NCI-H1694 treated with DMSO at 0.1 percent for 48 hours (cell line): ENCODE measurements at regions not wholly inside any gene's neighbourhood (a gene's known extent, or its start where the extent isn't known, plus 50 kb on each side); places are given as distances from the start of the nearest gene placed in this dataset.
"Not testable (repeated sequence)": the region's sequence is repeated elsewhere in the genome, so short reads cannot be mapped to it uniquely, and the experiment has no call there.

Source experiments
- DNase-seq: peaks from one replicate; lab custom pipeline; 2025; lab: John Stamatoyannopoulos, UW

DNA sequence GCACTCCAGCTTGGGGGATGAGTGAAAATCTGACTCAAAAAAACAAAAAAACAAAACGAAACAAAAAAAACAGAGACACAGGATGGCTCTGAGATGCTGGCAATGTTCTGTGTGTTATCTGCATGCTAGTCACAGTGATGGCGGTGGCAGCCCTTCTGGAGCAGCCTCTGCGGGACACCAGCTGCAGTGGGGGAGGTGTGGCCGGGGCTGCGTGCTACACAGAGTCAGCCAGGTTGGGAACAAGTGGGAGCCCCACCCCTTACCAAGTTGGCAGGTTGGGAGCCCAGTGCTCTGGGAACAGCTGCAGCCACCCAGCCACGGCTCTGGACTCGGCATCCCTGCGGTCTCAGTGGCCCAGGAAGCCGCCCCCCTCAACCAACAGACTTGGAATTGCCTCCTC lies 206.5 kb upstream of the ZFP42 start:
- DNase-seq: no peak

DNA sequence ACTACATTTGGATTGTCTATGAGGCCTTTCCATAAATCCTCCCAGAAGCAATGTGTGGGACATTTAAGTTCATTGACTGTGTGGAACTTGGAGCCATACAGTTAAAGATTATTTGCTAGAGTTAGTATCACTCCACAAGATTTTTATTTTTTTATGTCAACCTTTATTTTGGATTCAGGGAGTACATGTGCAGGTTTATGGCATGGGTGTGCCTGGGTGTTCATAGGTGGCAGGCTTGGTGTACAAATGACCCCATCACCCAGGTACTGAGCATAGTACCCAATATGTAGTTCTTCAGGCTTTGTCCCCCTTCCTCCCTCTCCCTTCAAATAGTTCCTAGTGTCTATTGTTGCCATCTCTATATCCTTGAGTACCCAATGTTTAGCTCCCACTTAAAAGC lies 199.8 kb upstream of the ZFP42 start:
- DNase-seq: no peak

DNA sequence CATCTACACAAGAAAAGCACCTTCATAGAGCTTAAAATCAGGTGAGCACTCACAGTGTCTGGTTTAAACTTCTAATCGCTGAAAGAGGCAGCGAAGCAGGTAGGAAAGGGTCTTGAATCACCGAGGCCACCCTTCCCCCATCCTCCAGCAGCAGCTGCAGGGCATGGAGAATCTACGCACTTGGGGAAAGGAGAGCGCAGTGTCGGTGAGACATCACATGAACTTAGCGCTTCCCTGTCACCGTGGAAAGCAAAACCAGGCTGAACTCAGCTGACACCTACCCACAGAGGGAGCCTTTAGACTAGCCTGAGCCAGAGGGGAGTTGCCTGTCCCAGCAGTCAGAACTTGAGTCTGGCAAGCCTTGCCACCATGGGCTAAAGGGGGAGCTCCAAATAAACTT lies 197.2 kb upstream of the ZFP42 start:
- DNase-seq: no peak

DNA sequence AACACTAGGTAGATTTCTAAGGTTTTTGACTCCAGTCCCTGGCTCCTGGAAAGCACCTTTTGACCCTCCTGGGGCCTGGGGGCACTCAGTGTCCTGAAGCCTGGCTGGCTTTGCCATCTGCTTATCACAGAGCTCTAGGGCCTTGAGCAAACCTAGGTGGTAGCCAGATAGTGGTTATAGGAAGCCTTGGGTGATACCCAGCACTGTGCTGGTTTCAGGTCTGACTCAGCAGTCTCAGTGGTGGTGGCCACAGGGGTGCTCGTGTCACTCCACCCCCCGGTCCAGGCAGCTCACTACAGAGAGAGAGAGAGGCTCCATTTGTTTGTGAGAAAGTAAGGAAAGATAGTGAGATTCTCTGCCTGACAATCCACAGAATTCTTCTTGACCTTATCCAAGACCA lies 195.8 kb upstream of the ZFP42 start:
- DNase-seq: no peak

- no peak for DNase-seq
Measured at GRCh38 chr4:187811591-187811990, 184.0 kb upstream of the ZFP42 start.

DNA sequence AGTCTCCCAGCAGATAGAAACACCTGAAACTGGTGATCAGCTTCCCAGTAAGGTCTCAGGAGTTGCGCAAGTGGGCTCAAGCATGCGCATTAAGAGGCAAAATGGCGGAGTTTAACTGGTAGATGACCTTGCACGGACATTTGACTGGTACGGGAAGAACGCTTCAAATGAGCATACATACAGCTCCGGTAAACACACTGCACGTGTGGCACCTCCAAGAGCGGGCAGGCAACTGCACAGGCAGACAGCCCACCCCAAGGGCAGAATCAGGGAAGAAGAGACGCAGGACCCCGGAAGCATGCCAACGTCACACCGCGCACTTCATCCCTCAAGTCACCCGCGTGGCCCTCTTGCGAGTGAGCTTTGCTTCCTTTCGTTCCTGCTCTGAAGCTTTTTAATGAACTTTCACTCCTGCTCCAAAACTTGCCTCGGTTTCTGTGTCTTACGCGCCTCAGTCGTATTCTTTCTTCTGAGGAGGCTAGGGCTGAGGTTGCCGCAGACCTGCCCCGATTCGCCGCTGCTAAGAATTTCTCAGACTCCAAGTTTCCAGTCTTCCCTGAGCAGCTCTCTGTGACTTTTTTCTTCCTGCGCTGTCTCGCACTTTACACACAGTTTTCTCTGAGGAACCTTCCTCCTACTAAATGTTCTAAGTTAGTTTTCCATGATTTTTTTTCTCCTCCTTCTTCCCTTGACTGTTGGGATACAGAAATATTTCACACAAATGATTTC lies 180.7 kb upstream of the ZFP42 start:
- no peak for DNase-seq

DNA sequence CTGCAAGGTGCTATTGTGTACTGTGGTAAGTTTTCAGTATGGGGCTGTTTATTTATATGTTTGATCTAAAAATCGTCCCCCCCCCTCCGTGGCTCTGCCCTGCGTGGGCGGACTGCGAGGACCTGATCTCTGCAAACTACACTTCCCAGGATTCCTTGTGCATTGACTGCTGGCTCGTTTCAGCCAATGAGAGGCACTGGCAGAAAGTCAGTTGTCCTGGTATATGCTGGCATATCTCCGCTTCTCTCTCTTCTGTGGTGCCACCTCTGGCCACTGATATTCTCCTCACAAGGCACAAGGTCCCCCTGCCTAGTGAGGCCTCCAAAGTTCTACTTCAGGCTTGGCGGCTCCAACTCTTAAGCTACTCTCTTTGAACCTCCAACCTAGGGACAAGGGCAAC lies 168.8 kb upstream of the ZFP42 start:
- no peak for DNase-seq

DNA sequence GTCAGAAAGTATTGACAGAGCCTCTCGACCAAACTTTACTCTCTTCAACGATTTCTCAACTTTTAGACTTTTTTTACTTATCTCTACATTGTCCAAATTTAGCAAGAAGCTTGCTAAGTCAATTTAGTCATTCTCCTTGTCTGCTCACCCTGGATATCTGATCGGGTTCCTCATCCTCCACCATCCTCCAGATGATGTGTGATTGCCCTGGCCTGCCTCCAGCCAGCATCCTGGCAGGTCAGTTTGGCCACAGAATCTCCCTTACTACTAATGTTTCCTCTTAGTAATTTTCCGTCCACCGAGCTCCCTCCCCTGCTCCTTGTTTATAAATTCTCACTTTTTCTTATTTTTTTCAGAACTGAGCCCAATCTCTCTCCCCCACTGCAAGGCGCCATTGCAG lies 167.9 kb upstream of the ZFP42 start:
- no peak for DNase-seq

DNA sequence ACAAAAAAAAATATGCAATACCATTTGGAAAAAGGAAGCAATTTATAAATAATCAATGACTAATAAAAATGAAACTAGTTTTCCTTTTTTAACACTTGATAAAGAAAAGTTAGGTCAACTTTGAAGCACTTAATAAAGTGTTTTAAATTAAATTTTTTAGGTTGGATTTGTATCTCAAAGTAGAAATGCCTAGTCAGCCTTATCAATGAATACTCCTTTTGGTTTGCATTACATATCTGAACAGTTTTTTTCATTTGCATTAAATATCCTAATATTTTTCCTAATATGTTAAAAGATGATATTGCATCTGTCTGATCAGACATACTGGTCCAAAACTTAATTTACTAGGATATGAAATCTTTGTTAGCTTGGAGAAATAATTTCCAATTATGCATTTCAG lies 155.8 kb upstream of the ZFP42 start:
- DNase-seq: no peak

- DNase-seq: no peak
Measured at GRCh38 chr4:187840814-187841213, 154.8 kb upstream of the ZFP42 start.

GRCh38 chr4:187849556-187850225 lies 145.9 kb upstream of the ZFP42 start:
- DNase-seq: peak; percentile 52

DNA sequence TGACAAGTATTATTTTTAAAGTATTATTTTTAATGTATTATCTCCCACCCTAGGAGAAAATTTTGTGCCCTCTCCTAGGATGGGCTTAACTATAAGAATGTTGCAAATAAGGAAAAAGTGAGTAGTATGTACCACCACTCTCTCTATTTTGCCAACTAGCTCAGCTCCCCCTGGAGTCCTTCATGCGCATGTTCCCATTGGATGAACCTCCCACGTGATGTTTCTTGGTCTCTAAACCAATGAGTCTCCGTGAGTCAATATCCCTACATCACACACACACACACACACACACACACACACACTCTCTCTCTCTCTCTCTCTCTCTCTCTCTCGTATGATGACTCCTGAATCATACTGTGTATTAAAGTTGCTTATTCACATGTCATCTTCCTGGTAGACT lies 129.7 kb upstream of the ZFP42 start:
- DNase-seq: no peak

DNA sequence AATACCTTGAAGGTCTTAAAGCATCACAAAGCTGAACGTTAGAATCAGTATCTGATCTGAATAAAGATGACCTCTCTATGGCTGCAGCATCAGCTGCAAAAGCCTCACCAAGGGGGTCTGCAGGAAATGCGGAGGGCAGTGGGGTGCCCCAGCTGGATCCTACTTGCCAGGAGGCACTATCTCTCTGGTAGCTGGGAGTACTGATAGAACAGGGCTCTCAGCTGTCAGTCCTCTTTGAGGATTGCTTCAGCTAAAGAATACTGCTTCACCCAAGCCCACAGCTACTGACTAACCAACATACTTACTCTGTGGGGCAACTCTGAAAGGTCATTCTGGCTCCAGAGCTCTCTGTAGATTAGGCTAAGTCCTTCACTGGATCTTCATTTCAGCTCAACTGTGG lies 112.5 kb upstream of the ZFP42 start:
- no peak for DNase-seq

- DNase-seq: no peak
Measured at GRCh38 chr4:187883836-187884475, 111.6 kb upstream of the ZFP42 start.

GRCh38 chr4:187887906-187888305 lies 107.7 kb upstream of the ZFP42 start:
- DNase-seq: no peak

DNA sequence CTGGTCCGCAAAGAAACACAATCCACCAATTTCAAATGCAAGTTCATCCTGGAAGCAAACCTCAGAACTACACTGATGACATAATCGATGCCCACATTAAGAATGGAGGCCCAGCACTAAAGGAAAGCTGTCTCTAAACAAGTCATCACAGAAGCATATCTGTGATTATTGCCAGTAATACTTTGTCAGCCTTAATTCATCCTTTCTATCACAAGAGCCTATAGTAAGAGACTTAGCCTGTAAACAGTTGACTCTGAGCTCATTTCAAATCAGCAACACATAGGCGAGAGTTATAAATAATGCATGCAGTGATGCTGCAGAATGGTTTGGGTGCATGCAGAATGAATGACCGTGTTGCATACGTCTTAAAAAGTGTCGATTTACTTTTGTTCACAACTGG lies 105.9 kb upstream of the ZFP42 start:
- no peak for DNase-seq

DNA sequence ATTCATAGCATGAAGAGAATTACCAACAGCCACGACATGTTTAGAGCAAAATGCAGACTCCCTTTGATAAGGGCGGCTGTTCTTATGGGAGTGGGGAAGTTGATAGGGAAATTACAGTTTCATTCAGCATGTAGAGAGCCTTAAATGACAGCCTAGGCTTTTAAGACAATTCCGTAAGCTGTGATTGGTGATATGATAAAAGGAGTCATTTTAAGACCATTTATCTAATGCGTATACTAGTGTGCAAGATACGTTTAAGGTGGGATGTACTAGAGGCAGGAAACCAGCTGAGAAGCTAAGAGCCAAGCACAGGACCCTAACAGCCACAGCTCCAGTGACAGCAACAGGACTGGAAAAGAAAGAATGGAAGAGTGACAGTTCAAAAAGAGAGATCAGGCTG lies 102.2 kb upstream of the ZFP42 start:
- DNase-seq: no peak

DNA sequence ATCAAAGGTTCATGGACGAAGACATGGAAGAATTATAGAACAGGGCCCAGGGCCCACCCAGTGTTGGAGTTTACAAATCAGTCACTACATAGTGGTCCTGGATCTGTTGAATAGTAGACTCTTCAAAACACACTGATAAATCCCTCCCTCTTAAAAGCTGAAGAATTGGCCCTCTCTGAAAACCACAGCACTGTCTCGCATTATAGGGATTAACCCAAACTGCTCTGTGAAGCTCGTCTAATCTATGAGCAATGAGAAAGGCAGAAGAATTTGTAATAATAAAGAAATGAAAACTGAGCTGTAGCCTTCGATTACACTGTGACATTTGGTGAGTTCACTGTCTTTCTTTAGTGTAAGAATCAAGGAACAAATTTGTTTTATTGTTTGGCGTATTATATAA lies 92.5 kb upstream of the ZFP42 start:
- DNase-seq: no peak

DNA sequence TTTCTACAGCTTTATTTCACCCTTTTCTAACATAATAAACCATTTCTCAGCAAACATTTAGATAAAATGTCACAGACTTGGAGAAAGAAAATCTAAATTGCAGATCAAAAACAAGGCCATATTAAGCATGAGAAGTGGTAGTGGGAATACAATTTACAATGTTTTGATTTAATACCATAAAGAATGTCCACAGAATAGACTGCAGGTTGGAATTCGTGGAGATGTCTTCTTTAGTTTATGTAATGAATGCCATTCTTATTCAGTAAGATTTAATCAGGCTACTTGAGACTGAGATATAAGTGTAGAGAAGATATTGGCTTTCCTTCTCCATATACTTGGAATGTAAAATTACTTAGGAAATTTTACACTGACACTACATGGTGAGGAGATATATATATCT lies 91.9 kb upstream of the ZFP42 start:
- DNase-seq: no peak

DNA sequence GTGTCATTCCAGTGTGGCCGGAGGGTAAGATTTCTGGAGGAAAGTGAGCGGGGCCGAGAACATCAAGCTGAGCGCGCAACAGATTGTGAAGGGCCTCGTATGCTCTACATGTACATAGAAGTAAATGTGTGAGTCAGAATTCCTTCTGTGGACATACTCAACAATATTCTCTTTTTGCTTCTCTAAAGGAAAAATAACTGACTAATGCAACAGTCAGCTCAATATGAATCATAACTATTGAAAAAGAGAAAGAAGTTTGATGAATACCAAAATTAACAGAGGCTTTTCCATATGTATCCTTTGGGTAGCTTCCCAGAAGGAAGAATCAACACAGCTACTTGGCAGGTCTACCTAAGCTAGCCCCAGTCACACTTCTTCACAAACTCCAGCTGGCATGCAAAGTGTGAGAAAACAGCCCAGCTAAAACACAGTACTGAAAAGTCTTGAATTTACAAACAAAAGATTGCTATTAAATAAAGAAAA lies 87.5 kb upstream of the ZFP42 start:
- no peak for DNase-seq

DNA sequence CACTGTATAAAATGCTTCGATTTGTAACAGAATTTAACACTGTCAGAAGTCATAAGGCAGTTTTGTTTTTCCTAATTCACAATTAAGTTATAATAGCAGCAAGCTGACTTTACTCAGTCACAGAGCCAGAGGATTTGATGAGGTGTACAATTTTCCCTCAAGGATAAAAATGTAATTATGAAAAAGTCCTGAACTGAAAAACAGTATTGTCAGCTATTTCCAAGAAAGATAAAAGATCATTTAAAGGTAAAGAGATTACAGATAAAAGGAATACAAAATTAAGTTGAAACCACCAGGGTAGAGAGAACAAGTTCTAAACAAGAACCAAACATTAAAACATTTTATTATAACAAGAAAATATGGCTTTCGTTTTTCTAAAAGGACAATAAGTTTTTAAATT lies 86.8 kb upstream of the ZFP42 start:
- DNase-seq: no peak

GRCh38 chr4:187910741-187911140 lies 84.8 kb upstream of the ZFP42 start:
- no peak for DNase-seq

GRCh38 chr4:187915406-187915805 lies 80.2 kb upstream of the ZFP42 start:
- DNase-seq: not testable (repeated sequence)
